WTC11 (cell line): ENCODE measurements at regions not wholly inside any gene's neighbourhood (a gene's known extent, or its start where the extent isn't known, plus 50 kb on each side); places are given as distances from the start of the nearest gene placed in this dataset.

ENCODE experiments used
- ATAC-seq: fragments of 200-7000 bp; cut with Tn5 transposase; 2 replicates; pipeline ENCODE4 v1.10.0; 2021; ENCODE audit warnings: mild to moderate bottlenecking, moderate library complexity
- CTCF ChIA-PET: fragments of 300-600 bp; sonication (Branson Sonifier 250); formaldehyde crosslinking; loops from one replicate; lab custom pipeline; 2021; ENCODE audit warnings: antibody characterized with exemption; lab: Charles Lee
- POLR2A ChIA-PET: fragments of 350-600 bp; sonication (Branson Sonifier 250); formaldehyde crosslinking; loops from one replicate; lab custom pipeline; 2021; ENCODE audit warnings: antibody characterized with exemption; lab: Charles Lee
- DNase-seq: peaks from one replicate; pipeline ENCODE4 v3.0.0; 2021; ENCODE audit warnings: low spot score
- H3K27ac Mint-ChIP-seq: 2 replicates; pipeline ENCODE4 v1.8.0; 2021; ENCODE audit warnings: mixed read lengths
- H3K27me3 Mint-ChIP-seq: 2 replicates; pipeline ENCODE4 v1.8.0; 2021; ENCODE audit warnings: low read depth, mild to moderate bottlenecking, moderate library complexity, mixed read lengths
- H3K36me3 Mint-ChIP-seq: 2 replicates; pipeline ENCODE4 v1.8.0; 2021; ENCODE audit warnings: mixed read lengths
- H3K4me1 Mint-ChIP-seq: 2 replicates; pipeline ENCODE4 v1.8.0; 2022; ENCODE audit warnings: mixed read lengths
- H3K4me3 Mint-ChIP-seq: 2 replicates; pipeline ENCODE4 v1.8.0; 2021; ENCODE audit warnings: mild to moderate bottlenecking, moderate library complexity, mixed read lengths
- H3K9me3 Mint-ChIP-seq: 2 replicates; pipeline ENCODE4 v1.8.0; 2021; ENCODE audit warnings: mixed read lengths
- CBFB ChIP-seq: sonication (generic); formaldehyde crosslinking; IDR thresholded peaks from 2 replicates; pipeline ENCODE4 v1.8.1; 2022; ENCODE audit warnings: mild to moderate bottlenecking, low read depth, missing genetic modification reagents
- CREB1 ChIP-seq: sonication (generic); formaldehyde crosslinking; IDR thresholded peaks from 2 replicates; pipeline ENCODE4 v1.8.0; 2023; ENCODE audit warnings: mild to moderate bottlenecking, missing genetic modification reagents
- CTCF ChIP-seq: fragments of 200-600 bp; IDR thresholded peaks from 2 replicates; pipeline ENCODE4 v1.8.0; 2022; ENCODE audit warnings: antibody characterized with exemption
- E2F1 ChIP-seq: sonication (generic); formaldehyde crosslinking; IDR thresholded peaks from 2 replicates; pipeline ENCODE4 v1.8.0; 2022; ENCODE audit warnings: mild to moderate bottlenecking, missing genetic modification reagents
- GRHL2 ChIP-seq: fragments of 250-450 bp; sonication (Bioruptor Pico); IDR thresholded peaks from 2 replicates; pipeline ENCODE4 v1.8.0; 2022; ENCODE audit warnings: mild to moderate bottlenecking, moderate library complexity; ENCODE audit not compliant: insufficient replicate concordance, severe bottlenecking
- IRF2 ChIP-seq: sonication (generic); formaldehyde crosslinking; IDR thresholded peaks from 2 replicates; pipeline ENCODE4 v1.8.0; 2022; ENCODE audit warnings: low read depth, missing genetic modification reagents, borderline replicate concordance
- MYBL2 ChIP-seq: sonication (generic); formaldehyde crosslinking; IDR thresholded peaks from 2 replicates; pipeline ENCODE4 v1.8.1; 2023; ENCODE audit warnings: mild to moderate bottlenecking, moderate library complexity, missing genetic modification reagents
- NFE2L1 ChIP-seq: sonication (generic); formaldehyde crosslinking; IDR thresholded peaks from 2 replicates; pipeline ENCODE4 v1.8.1; 2023; ENCODE audit warnings: missing genetic modification reagents
- PREB ChIP-seq: sonication (generic); formaldehyde crosslinking; IDR thresholded peaks from 2 replicates; pipeline ENCODE4 v1.8.1; 2022; ENCODE audit warnings: mild to moderate bottlenecking, missing genetic modification reagents, moderate library complexity, borderline replicate concordance
- SMAD3 ChIP-seq: sonication (generic); formaldehyde crosslinking; IDR thresholded peaks from 2 replicates; pipeline ENCODE4 v1.8.0; 2022; ENCODE audit warnings: missing genetic modification reagents, mild to moderate bottlenecking, borderline replicate concordance
- TEAD1 ChIP-seq: sonication (generic); formaldehyde crosslinking; IDR thresholded peaks from 2 replicates; pipeline ENCODE4 v1.8.0; 2022; ENCODE audit warnings: mild to moderate bottlenecking, missing genetic modification reagents
- TEAD4 ChIP-seq: sonication (generic); formaldehyde crosslinking; IDR thresholded peaks from 2 replicates; pipeline ENCODE4 v1.8.0; 2022; ENCODE audit warnings: mild to moderate bottlenecking, missing genetic modification reagents
- ZNF263 ChIP-seq: sonication (generic); formaldehyde crosslinking; IDR thresholded peaks from 2 replicates; pipeline ENCODE4 v1.8.1; 2022; ENCODE audit warnings: low read depth, mild to moderate bottlenecking, moderate library complexity, missing genetic modification reagents
- ZNF532 ChIP-seq: fragments of 250-450 bp; sonication (Bioruptor Pico); IDR thresholded peaks from 2 replicates; pipeline ENCODE4 v1.9.0; 2021; ENCODE audit warnings: mild to moderate bottlenecking, borderline replicate concordance
- TF ChIP-seq, protein P1 (sequence below): fragments of 250-450 bp; sonication (Bioruptor Pico); IDR thresholded peaks from 2 replicates; pipeline ENCODE4 v1.9.0; 2021; ENCODE audit warnings: moderate library complexity, mild to moderate bottlenecking, inconsistent platforms, borderline replicate concordance
- TF ChIP-seq, protein P2 (sequence below): sonication (generic); formaldehyde crosslinking; IDR thresholded peaks from 2 replicates; pipeline ENCODE4 v1.8.1; 2023; ENCODE audit warnings: mild to moderate bottlenecking, missing genetic modification reagents, borderline replicate concordance
- TF ChIP-seq, protein P3 (sequence below): sonication (generic); formaldehyde crosslinking; IDR thresholded peaks from 2 replicates; pipeline ENCODE4 v1.8.1; 2023; ENCODE audit warnings: mild to moderate bottlenecking, moderate library complexity, missing genetic modification reagents

DNA sequence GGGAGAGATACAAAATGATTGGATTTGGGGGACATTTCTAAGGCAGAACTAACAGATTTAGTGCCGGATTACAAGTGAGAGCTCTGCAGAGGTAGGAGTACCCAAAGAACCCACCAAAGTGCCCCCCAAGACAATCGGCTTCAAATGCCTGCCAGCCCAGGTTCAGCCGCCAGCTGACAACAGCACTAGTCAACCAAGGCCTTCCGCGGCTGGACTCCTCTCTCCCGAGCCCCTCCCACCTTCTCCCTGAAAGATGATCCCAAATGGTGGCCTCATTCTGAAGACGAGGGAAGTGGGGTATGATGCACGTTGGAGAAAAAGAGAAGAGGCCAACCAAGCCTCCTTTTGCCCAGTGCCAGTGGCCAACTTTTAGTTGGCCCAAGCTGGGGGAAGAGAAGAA lies 210.4 kb upstream of the SLC30A5 start:
- no peak overlapping the region for H3K4me3 Mint-ChIP-seq
- H3K9me3 Mint-ChIP-seq: peaks cover 26% of the 10 kb centered on the region
- no peak for TF ChIP-seq ZNF532 (CRISPR knock-in tag)
- TF ChIP-seq PREB: no peak
- TF ChIP-seq IRF2: no peak
- no peak for TF ChIP-seq CTCF
- TF ChIP-seq TEAD1 (CRISPR knock-in tag): no peak
- no peak for TF ChIP-seq MYBL2 (CRISPR knock-in tag)
- no peak for TF ChIP-seq GRHL2
- no peak for TF ChIP-seq TEAD4 (CRISPR knock-in tag)
- no peak for TF ChIP-seq CBFB
- DNase-seq: peak; percentile 29
- peaks cover 13% of the 10 kb centered on the region for H3K36me3 Mint-ChIP-seq
- peak; percentile 86 for ATAC-seq
- H3K27me3 Mint-ChIP-seq: no peaks in the 10 kb centered on the region; the same call in 1 of the 2 replicates
- POLR2A ChIA-PET: interaction anchor here (0.5 kb wide), 1 partner anchor 198 kb away, joined by 6 read pairs; no protein-coding TSS in a partner anchor
- H3K27ac Mint-ChIP-seq: no peak overlapping the region
- CTCF ChIA-PET: no interaction called here
- peaks cover 18% of the 10 kb centered on the region for H3K4me1 Mint-ChIP-seq

DNA sequence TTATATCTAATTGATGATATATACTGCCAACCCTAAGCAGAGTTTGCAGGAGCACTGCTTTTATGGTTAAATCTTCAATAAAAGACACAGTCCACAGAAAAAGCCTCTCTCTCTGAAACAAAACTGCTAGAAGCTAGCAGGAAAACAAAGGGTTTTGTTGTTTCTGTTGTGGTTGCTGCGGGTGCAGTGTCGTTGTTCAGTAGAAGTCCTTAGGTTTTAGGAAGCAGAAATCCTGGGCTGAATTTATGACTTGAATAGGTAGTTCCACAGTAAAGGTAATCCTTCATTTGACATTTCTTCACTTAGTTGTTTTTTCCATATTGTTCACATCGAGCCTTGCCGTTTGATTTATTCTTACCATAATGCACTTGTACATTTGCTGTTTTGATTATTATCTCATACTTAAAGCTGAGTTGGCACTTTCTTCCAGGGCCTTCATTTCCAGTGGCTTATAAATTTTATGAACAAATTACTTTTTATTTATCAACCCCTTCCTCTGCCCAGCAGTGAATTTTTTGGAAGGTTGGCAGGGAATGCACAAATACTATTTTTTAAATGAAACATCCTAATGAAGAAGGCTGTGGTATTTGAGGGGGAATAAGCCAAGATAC lies 209.6 kb upstream of the SLC30A5 start:
- POLR2A ChIA-PET: interaction anchor here (0.5 kb wide), 1 partner anchor 197 kb away, joined by 6 read pairs; no protein-coding TSS in a partner anchor
- CTCF ChIA-PET: interaction anchor here (1.3 kb wide), 1 partner anchor 123 kb away, joined by 3 read pairs; no protein-coding TSS in a partner anchor
- Mint-ChIP-seq H3K4me1 (peaks cover 18% of the 10 kb centered on the region), H3K27ac (no peak overlapping the region), H3K36me3 (peaks cover 13% of the 10 kb centered on the region), H3K9me3 (peaks cover 26% of the 10 kb centered on the region), H3K4me3 (no peak overlapping the region), H3K27me3 (no peaks in the 10 kb centered on the region; the same call in 1 of the 2 replicates)
- no peak for ATAC-seq
- DNase-seq: no peak
- TF ChIP-seq TEAD1 (CRISPR knock-in tag): no peak
- TF ChIP-seq E2F1 (CRISPR knock-in tag): no peak
- no peak for TF ChIP-seq PREB
- TF ChIP-seq, protein P1, sequence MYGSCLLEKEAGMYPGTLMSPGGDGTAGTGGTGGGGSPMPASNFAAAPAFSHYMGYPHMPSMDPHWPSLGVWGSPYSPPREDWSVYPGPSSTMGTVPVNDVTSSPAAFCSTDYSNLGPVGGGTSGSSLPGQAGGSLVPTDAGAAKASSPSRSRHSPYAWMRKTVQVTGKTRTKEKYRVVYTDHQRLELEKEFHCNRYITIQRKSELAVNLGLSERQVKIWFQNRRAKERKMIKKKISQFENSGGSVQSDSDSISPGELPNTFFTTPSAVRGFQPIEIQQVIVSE (CRISPR knock-in tag): no peak
- TF ChIP-seq, protein P2, sequence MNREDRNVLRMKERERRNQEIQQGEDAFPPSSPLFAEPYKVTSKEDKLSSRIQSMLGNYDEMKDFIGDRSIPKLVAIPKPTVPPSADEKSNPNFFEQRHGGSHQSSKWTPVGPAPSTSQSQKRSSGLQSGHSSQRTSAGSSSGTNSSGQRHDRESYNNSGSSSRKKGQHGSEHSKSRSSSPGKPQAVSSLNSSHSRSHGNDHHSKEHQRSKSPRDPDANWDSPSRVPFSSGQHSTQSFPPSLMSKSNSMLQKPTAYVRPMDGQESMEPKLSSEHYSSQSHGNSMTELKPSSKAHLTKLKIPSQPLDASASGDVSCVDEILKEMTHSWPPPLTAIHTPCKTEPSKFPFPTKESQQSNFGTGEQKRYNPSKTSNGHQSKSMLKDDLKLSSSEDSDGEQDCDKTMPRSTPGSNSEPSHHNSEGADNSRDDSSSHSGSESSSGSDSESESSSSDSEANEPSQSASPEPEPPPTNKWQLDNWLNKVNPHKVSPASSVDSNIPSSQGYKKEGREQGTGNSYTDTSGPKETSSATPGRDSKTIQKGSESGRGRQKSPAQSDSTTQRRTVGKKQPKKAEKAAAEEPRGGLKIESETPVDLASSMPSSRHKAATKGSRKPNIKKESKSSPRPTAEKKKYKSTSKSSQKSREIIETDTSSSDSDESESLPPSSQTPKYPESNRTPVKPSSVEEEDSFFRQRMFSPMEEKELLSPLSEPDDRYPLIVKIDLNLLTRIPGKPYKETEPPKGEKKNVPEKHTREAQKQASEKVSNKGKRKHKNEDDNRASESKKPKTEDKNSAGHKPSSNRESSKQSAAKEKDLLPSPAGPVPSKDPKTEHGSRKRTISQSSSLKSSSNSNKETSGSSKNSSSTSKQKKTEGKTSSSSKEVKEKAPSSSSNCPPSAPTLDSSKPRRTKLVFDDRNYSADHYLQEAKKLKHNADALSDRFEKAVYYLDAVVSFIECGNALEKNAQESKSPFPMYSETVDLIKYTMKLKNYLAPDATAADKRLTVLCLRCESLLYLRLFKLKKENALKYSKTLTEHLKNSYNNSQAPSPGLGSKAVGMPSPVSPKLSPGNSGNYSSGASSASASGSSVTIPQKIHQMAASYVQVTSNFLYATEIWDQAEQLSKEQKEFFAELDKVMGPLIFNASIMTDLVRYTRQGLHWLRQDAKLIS: no peak
- no peak for TF ChIP-seq SMAD3 (CRISPR knock-in tag)
- TF ChIP-seq NFE2L1 (CRISPR knock-in tag): no peak
- no peak for TF ChIP-seq ZNF263
- no peak for TF ChIP-seq CREB1 (CRISPR knock-in tag)
- TF ChIP-seq, protein P3, sequence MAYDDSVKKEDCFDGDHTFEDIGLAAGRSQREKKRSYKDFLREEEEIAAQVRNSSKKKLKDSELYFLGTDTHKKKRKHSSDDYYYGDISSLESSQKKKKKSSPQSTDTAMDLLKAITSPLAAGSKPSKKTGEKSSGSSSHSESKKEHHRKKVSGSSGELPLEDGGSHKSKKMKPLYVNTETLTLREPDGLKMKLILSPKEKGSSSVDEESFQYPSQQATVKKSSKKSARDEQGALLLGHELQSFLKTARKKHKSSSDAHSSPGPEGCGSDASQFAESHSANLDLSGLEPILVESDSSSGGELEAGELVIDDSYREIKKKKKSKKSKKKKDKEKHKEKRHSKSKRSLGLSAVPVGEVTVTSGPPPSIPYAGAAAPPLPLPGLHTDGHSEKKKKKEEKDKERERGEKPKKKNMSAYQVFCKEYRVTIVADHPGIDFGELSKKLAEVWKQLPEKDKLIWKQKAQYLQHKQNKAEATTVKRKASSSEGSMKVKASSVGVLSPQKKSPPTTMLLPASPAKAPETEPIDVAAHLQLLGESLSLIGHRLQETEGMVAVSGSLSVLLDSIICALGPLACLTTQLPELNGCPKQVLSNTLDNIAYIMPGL (CRISPR knock-in tag): no peak
